B cell (primary cell): ENCODE measurements at regions not wholly inside any gene's neighbourhood (a gene's known extent, or its start where the extent isn't known, plus 50 kb on each side); places are given as distances from the start of the nearest gene placed in this dataset.
"Not testable (repeated sequence)": the region's sequence is repeated elsewhere in the genome, so short reads cannot be mapped to it uniquely, and the experiment has no call there.

Experiments
- ATAC-seq: fragments of 200-7000 bp; cut with Tn5 transposase; one replicate; pipeline ENCODE4 v1.10.0; 2021; ENCODE audit warnings: low read depth, mild to moderate bottlenecking, moderate number of reproducible peaks, moderate library complexity
- CTCF ChIA-PET: fragments of 350-600 bp; sonication (Branson Sonifier 250); formaldehyde crosslinking; loops from one replicate; lab custom pipeline; 2021; ENCODE audit warnings: antibody characterized with exemption, inconsistent platforms; lab: Charles Lee
- POLR2A ChIA-PET: fragments of 350-600 bp; sonication (Branson Sonifier 250); formaldehyde crosslinking; loops from one replicate; lab custom pipeline; 2021; ENCODE audit warnings: antibody characterized with exemption; lab: Charles Lee
- DNase-seq: peaks from one replicate; pipeline ENCODE4 v3.0.0; 2013
- H2AFZ ChIP-seq: 2 replicates; pipeline ENCODE4 v1.6.1; 2012; ENCODE audit warnings: mild to moderate bottlenecking, low read depth, low read length; ENCODE audit not compliant: insufficient read depth, poor library complexity, severe bottlenecking
- H3K27ac ChIP-seq, 2 donors: 1 replicate in 1 of 2; 2 replicates in 1 of 2; pipeline ENCODE4 v1.5.1; 2012 to 2013; ENCODE audit warnings: low read length in 2 of 2, mild to moderate bottlenecking in 2 of 2, moderate library complexity in 1 of 2
- H3K27me3 ChIP-seq, 4 experiments: fragments of 200-600 bp in 1 of 4; sonication (generic) in 1 of 4; replicated peaks in 1 of 4; 1 replicate in 2 of 4; 2 replicates in 2 of 4; pipeline versions ENCODE4 v1.6.1 to v1.7.0; 2013 to 2016; ENCODE audit warnings: low read length in 3 of 4, mild to moderate bottlenecking in 2 of 4, mixed read lengths in 1 of 4, moderate library complexity in 1 of 4; ENCODE audit not compliant: insufficient read depth in 4 of 4, control insufficient read depth in 3 of 4; ENCODE audit errors: control extremely low read depth in 1 of 4
- H3K36me3 ChIP-seq, 2 experiments: replicated peaks in 1 of 2; 1 replicate in 1 of 2; 2 replicates in 1 of 2; pipeline versions ENCODE4 v1.6.1 to v1.7.1; 2013; ENCODE audit warnings: low read length in 1 of 2; ENCODE audit not compliant: insufficient read depth in 2 of 2, control insufficient read depth in 1 of 2; ENCODE audit errors: control extremely low read depth in 1 of 2, extremely low read depth in 1 of 2
- H3K4me1 ChIP-seq, 2 donors: fragments of 200-600 bp in 1 of 2; sonication (generic) in 1 of 2; 1 replicate in 1 of 2; 2 replicates in 1 of 2; pipeline versions ENCODE4 v1.5.1 to v1.6.1; 2013 to 2017; ENCODE audit warnings: low read length in 2 of 2; ENCODE audit not compliant: control insufficient read depth in 2 of 2, insufficient read depth in 2 of 2
- H3K4me2 ChIP-seq: replicated peaks from 2 replicates; pipeline ENCODE3; 2012; ENCODE audit warnings: mild to moderate bottlenecking, low read depth, low read length; ENCODE audit not compliant: poor library complexity, severe bottlenecking
- H3K4me3 ChIP-seq, 5 experiments: fragments of 200-600 bp in 1 of 5; sonication (generic) in 1 of 5; 1 replicate in 3 of 5; 2 replicates in 2 of 5; pipeline versions ENCODE4 v1.5.1 to v1.7.0; 2011 to 2016; ENCODE audit warnings: low read length in 4 of 5, mild to moderate bottlenecking in 4 of 5, low read depth in 2 of 5, control low read depth in 1 of 5, moderate library complexity in 1 of 5; ENCODE audit not compliant: insufficient read depth in 1 of 5; ENCODE audit errors: control extremely low read depth in 1 of 5, extremely low read depth in 1 of 5
- H3K79me2 ChIP-seq: fragments of 200-600 bp; sonication (generic); one replicate; pipeline ENCODE4 v1.6.0; 2016; ENCODE audit warnings: low read length; ENCODE audit not compliant: control insufficient read depth, insufficient read depth
- H3K9ac ChIP-seq: fragments of 200-600 bp; sonication (generic); 2 replicates; pipeline ENCODE4 v1.6.1; 2017; ENCODE audit warnings: mild to moderate bottlenecking, low read length, moderate library complexity
- H3K9me3 ChIP-seq, 3 donors: one replicate each; pipeline versions ENCODE4 v1.6.1 to v1.7.1; 2013; ENCODE audit warnings: low read length in 2 of 3; ENCODE audit not compliant: control insufficient read depth in 2 of 3, insufficient read depth in 1 of 3; ENCODE audit errors: control extremely low read depth in 1 of 3
- H4K20me1 ChIP-seq: 2 replicates; pipeline ENCODE4 v1.6.0; 2012; ENCODE audit warnings: mild to moderate bottlenecking, low read length; ENCODE audit not compliant: insufficient read depth, control insufficient read depth, poor library complexity, severe bottlenecking
- H3K27ac Mint-ChIP-seq: one replicate; pipeline ENCODE4 v1.8.0; 2021; ENCODE audit warnings: mixed read lengths
- H3K27me3 Mint-ChIP-seq: one replicate; pipeline ENCODE4 v1.8.0; 2021; ENCODE audit warnings: mixed read lengths
- H3K4me1 Mint-ChIP-seq: one replicate; pipeline ENCODE4 v1.8.0; 2021; ENCODE audit warnings: mixed read lengths
- H3K4me3 Mint-ChIP-seq: one replicate; pipeline ENCODE4 v1.8.0; 2021; ENCODE audit warnings: mixed read lengths
- H3K9me3 Mint-ChIP-seq: one replicate; pipeline ENCODE4 v1.8.0; 2022; ENCODE audit warnings: mixed read lengths; ENCODE audit not compliant: insufficient read depth
- WGBS: methylation state at CpG from one replicate; pipeline ENCODE4 v1.1.5; 2013; ENCODE audit warnings: missing lambda C conversion rate; ENCODE audit not compliant: insufficient coverage; 5-methylcytosine and 5-hydroxymethylcytosine counted together
- intact Hi-C: fragments of 100-400 bp; cut with micrococcal nuclease; formaldehyde crosslinking; loops from one replicate; pipeline ENCODE4 v1.10.0; 2022

DNA sequence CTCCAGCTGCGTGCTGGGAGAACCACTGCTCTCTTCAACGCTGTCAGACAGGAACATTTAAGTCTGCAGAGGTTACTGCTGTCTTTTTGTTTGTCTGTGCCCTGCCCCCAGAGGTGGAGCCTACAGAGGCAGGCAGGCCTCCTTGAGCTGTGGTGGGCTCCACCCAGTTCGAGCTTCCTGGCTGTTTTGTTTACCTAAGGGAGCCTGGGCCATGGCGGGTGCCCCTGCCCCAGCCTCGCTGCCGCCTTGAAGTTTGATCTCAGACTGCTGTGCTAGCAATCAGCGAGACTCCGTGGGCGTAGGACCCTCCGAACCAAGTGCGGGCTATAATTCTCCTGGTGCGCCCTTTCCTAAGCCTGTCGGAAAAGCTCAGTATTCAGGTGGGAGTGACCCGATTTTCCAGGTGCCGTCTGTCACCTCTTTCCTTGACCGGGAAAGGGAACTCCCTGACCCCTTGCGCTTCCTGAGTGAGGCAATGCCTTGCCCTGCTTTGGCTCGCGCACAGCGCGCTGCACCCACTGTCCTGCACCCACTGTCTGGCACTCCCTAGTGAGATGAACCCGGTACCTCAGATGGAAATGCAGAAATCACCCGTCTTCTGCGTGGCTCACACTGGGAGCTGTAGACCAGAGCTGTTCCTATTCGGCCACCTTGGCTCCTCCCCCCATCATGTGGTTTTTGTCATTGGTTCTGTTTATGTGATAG, 130.0 kb downstream of the LEPR start:
- H4K20me1 ChIP-seq, intact Hi-C loops, H3K4me3 ChIP-seq, POLR2A ChIA-PET, H3K27ac ChIP-seq, DNase-seq, H3K4me1 ChIP-seq, H3K27me3 ChIP-seq, H3K27ac Mint-ChIP-seq, H3K4me2 ChIP-seq, H3K36me3 ChIP-seq, H2AFZ ChIP-seq, H3K9me3 Mint-ChIP-seq, H3K9ac ChIP-seq, H3K79me2 ChIP-seq, H3K27me3 Mint-ChIP-seq, H3K4me1 Mint-ChIP-seq, H3K4me3 Mint-ChIP-seq, ATAC-seq, CTCF ChIA-PET: not testable (repeated sequence)
- WGBS = 90% methylated on average over 20 of the region's 25 CpGs
- peaks cover 0 to 19% (median 0%) of the 10 kb centered on the region in 3 donors for H3K9me3 ChIP-seq

DNA sequence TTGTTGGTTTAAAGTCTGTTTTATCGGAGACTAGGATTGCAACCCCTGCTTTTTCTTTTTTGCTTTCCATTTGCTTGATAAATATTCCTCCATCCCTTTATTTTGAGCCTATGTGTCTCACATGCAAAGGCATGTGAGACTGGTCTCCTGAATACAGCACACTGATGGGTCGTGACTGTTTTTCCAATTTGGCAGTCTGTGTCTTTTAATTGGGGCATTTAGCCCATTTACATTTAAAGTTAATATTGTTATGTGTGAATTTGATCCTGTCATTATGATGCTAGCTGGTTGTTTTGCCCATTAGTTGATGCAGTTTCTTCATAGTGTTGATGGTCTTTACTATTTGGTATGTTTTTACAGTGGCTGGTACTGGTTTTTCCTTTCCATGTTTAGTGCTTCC, 132.0 kb downstream of the LEPR start:
- H2AFZ ChIP-seq, H3K9me3 Mint-ChIP-seq, H3K4me1 ChIP-seq, H3K27me3 ChIP-seq, DNase-seq, H3K27ac Mint-ChIP-seq, H3K27me3 Mint-ChIP-seq, H3K4me3 ChIP-seq, H3K9ac ChIP-seq, H3K79me2 ChIP-seq, CTCF ChIA-PET, H3K36me3 ChIP-seq, POLR2A ChIA-PET, intact Hi-C loops, H4K20me1 ChIP-seq, H3K27ac ChIP-seq, H3K4me3 Mint-ChIP-seq, H3K4me2 ChIP-seq, ATAC-seq, H3K4me1 Mint-ChIP-seq: not testable (repeated sequence)
- no CpG with 5 or more reads among the region's 2 CpGs for WGBS
- peaks cover 0 to 19% (median 0%) of the 10 kb centered on the region in 3 donors for H3K9me3 ChIP-seq

DNA sequence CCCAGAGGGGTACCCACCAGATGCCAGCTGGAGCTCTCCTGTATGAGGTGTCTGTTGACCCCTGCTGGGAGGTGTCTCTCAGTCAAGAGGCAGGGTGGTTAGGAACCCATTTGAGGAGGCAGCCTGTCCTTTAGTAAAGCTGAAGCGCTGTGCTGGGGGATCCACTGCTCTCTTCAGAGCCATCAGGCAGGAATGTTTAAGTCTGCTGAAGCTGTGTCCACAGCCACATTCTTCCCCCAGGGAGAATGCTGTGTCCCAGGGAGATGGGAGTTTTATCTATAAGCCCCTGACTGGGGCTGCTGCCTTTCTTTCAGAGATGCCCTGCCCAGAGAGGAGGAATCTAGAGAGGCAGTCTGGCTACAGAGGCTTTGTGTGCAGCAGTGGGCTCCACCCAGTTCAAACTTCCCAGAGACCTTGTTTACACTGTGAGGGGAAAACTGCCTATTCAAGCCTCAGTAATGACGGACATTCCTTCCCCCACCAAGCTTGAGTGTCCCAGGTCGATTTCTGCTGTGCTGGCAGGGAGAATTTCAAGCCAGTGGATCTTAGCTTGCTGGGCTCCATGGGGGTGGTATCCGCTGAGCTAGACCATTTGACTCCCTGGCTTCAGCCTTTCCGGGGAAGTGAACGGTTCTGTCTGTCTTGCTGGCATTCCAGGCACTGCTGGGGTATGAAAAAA, 133.8 kb downstream of the LEPR start:
- CTCF ChIA-PET, H3K79me2 ChIP-seq, H3K4me2 ChIP-seq, intact Hi-C loops, POLR2A ChIA-PET, ATAC-seq, H3K27me3 ChIP-seq, H3K27me3 Mint-ChIP-seq, H3K27ac ChIP-seq, H3K4me1 ChIP-seq, H4K20me1 ChIP-seq, DNase-seq, H3K9me3 Mint-ChIP-seq, H3K4me3 ChIP-seq, H3K9ac ChIP-seq, H3K36me3 ChIP-seq, H3K4me1 Mint-ChIP-seq, H3K4me3 Mint-ChIP-seq, H2AFZ ChIP-seq, H3K27ac Mint-ChIP-seq: not testable (repeated sequence)
- peaks cover 0 to 19% (median 1%) of the 10 kb centered on the region in 3 donors for H3K9me3 ChIP-seq
- WGBS = 79% methylated on average over 5 of the region's 6 CpGs
